Prostate gland (tissue), 1 donor: ENCODE measurements at regions not wholly inside any gene's neighbourhood (a gene's known extent, or its start where the extent isn't known, plus 50 kb on each side); places are given as distances from the start of the nearest gene placed in this dataset.

ENCODE experiments used
- POLR2A ChIP-seq: fragments of 450-650 bp; IDR thresholded peaks from one replicate; pipeline ENCODE4 v1.6.1; 2016; ENCODE audit warnings: antibody characterized with exemption, mild to moderate bottlenecking
- POLR2AphosphoS5 ChIP-seq: sonication (generic); formaldehyde crosslinking; IDR thresholded peaks from one replicate; pipeline ENCODE4 v1.6.1; 2017; ENCODE audit warnings: antibody characterized with exemption

DNA sequence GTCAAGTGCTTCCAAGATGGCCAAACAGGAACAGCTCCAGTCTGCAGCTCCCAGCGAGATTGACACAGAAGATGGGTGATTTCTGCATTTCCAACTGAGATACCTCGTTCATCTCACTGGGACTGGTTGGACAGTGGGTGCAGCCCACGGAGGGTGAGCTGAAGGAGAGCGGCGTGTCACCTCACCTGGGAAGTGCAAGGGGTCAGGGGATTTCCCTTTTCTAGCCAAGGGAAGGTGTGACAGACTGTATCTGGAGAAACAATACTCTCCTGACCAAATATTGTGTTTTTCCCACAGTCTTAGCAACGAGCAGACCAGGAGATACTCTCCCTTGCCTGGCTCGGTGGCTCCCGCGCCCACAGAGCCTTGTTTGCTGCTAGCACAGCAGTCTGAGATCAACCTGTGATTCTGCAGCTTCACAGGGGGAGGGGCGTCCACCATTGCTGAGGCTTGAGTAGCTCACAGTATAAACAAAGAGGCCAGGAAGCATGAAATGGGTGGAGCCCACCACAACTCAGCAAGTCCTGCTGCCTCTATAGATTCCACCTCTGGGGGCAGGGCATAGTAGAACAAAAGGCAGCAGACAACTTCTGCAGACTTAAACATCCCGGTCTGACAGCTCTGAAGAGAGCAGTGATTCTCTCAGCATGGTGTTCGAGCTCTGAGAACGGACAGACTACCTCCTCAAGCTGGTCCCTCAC, 293.5 kb upstream of the SUCLG2 start:
- TF ChIP-seq POLR2AphosphoS5 = no peak
- no peak for TF ChIP-seq POLR2A
